GM10248 (cell line): ENCODE measurements at regions not wholly inside any gene's neighbourhood (a gene's known extent, or its start where the extent isn't known, plus 50 kb on each side); places are given as distances from the start of the nearest gene placed in this dataset.

Experiments used
- CTCF ChIA-PET: fragments of 300-600 bp; sonication (Branson Sonifier 250); formaldehyde crosslinking; extraction: SDS; loops from one replicate; lab custom pipeline; 2021; ENCODE audit warnings: antibody characterized with exemption; lab: Yijun Ruan, JAX
- POLR2A ChIA-PET: fragments of 350-650 bp; sonication (Branson Sonifier 250); formaldehyde crosslinking; extraction: SDS; loops from one replicate; lab custom pipeline; 2020; ENCODE audit warnings: antibody characterized with exemption; lab: Yijun Ruan, JAX
- DNase-seq: peaks from one replicate; pipeline ENCODE4 v3.0.0; 2012; ENCODE audit errors: extremely low spot score
- TF ChIP-seq, protein P1 (sequence below): IDR thresholded peaks from 2 replicates; pipeline ENCODE4 v1.5.1; 2012; ENCODE audit warnings: mild to moderate bottlenecking, low read depth; ENCODE audit errors: extremely low read depth, missing control alignments, control extremely low read depth

DNA sequence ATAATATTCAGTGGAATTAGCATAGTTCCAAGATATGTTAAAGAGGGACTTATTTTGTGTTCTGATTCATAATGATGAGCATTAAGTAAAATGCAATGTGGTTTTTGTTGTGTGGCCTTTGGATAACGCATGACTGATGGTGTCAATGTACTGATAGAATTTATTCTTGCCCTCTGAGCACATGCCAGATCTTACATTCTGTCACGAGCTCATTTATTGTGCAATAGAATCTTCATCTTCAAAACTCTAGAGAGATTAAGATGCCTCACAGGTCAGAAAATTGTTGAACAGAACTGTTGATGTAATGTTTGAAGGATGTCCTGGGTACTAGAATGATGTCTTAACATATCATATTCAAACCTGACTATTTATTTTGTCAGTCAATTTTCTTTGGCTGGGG is 148.0 kb upstream of the HTR2A start:
- DNase-seq, result no peak
- TF ChIP-seq, protein P1, sequence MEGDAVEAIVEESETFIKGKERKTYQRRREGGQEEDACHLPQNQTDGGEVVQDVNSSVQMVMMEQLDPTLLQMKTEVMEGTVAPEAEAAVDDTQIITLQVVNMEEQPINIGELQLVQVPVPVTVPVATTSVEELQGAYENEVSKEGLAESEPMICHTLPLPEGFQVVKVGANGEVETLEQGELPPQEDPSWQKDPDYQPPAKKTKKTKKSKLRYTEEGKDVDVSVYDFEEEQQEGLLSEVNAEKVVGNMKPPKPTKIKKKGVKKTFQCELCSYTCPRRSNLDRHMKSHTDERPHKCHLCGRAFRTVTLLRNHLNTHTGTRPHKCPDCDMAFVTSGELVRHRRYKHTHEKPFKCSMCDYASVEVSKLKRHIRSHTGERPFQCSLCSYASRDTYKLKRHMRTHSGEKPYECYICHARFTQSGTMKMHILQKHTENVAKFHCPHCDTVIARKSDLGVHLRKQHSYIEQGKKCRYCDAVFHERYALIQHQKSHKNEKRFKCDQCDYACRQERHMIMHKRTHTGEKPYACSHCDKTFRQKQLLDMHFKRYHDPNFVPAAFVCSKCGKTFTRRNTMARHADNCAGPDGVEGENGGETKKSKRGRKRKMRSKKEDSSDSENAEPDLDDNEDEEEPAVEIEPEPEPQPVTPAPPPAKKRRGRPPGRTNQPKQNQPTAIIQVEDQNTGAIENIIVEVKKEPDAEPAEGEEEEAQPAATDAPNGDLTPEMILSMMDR, result no peak
- ChIA-PET CTCF (interaction anchor here (2.1 kb wide), 1 partner anchor 35 kb away, joined by 4 read pairs; no protein-coding TSS in a partner anchor), POLR2A (no interaction called here)

DNA sequence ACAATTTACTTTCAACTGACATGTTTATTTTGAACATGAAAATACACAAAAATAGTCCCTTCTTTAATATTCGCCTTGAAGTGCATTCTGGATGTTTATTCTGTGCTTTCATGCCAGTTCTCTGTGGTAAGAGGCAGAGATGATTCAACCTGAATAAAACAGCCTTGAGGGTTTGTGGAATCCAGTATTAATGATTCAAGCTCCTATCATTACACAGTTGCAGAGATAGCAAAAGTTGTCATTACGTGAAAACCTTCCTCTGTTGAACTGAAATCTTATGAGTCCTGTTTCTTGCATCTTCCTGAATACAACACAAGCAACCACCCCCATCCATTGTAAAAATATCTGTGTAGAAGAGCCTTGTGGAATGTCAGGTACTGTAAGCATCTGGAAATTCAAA is 142.3 kb upstream of the HTR2A start:
- TF ChIP-seq, protein P1, result no peak
- DNase-seq, result no peak
- ChIA-PET POLR2A (no interaction called here), CTCF (no interaction called here)

DNA sequence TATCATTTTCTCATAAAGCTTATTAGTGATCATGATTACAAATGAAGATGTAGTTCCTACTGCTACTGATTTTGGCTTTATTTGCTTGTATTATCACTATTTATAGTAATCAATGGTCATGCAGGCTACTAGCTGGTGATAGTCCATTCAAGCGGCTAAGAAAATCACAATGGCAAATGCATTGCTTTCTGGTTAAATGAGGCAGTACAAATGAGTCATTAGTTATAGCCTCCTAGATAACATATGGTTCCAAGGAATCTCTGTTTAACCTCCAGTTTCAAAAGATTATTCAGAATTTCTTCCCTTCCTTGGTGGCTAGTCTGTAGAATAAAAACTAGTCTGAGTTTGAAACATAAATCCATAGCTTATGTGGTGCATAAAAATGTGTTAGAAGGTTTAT is 141.3 kb upstream of the HTR2A start:
- ChIA-PET POLR2A (no interaction called here), CTCF (interaction anchor here (0.8 to 1.0 kb wide), 3 partner anchors 12 to 145 kb away, joined by 3 read pairs; no protein-coding TSS in a partner anchor)
- TF ChIP-seq, protein P1, result no peak
- no peak for DNase-seq

DNA sequence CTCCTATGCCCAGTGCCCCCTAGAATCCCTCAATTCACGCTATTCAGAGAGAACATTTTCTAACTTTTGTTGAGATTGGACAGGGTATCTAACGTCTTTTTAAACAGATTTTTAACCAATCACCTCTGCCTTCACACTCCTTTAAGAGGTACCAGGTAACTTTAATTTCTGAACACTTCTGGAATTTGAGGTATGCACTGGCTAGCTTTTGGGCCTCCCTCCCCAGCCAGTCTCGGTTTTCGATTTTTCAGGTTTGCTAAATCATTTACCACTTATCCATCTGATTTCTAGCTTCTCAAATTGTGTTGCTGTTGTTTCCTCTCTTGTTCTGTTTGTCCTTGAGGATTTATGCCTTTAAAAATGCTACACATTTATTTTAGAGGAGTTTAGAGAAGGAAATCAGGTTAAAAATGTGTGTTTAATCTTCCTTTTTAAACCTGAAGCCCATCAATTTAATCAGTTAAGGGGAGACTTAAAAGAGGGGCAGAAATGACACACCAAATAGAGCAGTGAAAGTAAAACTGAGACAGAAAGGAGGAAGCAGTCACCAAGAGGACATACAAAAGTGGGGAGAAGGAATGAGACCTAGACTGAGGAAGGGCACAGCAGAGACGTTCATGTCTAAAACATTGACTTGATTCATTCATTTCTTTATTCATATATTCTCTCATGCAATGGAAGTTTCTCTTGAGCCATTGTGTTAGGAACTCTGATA is 139.6 kb upstream of the HTR2A start:
- ChIA-PET POLR2A (no interaction called here), CTCF (no interaction called here)
- TF ChIP-seq, protein P1, result no peak
- peak; percentile 45 for DNase-seq

DNA sequence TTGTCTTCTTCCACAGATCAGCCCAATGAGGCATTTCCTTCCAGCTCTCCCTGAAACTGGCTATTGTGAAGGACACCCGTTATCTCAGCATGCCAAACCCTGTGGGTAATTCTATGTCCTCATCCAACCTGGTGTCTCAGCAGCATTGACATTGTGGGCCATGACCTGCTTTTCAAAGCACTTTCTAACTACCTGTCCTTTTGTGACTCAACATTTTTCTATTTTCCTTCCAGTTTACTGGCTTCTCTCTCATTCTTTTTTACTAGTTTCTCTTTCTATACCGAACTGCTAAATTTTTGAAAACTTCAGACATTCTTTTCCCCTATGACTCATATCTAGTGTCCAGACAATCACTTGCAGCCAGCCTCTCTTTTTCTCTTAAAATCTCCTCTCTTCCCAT is 136.4 kb upstream of the HTR2A start:
- CTCF ChIA-PET, result no interaction called here
- POLR2A ChIA-PET, result no interaction called here
- TF ChIP-seq, protein P1, result no peak
- no peak for DNase-seq

DNA sequence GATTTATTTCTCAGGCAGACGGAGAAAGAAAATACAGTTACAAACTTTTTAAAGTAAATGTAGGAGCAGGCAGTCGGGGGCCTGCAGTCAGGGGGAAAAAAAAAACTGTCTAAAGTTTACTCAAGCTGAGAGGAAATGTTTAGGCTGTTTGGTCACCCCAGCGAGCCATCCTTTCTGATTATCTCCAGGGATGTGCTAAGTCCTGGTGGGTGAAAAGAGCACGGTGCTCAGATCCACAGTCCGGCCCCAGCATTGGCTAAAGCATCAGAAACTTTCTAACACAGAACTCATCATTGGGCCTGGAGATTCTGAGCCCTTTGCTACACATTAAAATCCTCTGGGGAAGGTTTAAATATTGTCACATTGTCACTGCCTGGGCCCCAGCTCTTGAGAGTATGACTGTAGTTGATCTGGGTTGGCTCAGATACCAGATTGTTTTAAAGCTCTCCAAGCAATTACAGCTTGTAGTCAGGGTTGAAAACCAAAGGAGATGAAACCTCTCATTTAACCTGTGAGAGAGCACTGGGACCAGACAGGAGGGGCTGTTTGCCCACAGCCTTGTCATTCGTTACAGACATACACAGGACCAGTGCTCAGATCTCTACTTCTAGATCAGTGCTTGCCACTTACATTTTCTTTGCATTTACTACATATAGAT is 131.1 kb upstream of the HTR2A start:
- ChIA-PET CTCF (no interaction called here), POLR2A (no interaction called here)
- TF ChIP-seq, protein P1, result no peak
- DNase-seq, result no peak
